HG03342 (cell line): ENCODE measurements at regions not wholly inside any gene's neighbourhood (a gene's known extent, or its start where the extent isn't known, plus 50 kb on each side); places are given as distances from the start of the nearest gene placed in this dataset.

Experiments
- ATAC-seq: cut with Tn5 transposase; IDR thresholded peaks from one replicate; pipeline ENCODE4 v1.9.1; 2021; ENCODE audit warnings: mild to moderate bottlenecking, moderate library complexity; ENCODE audit not compliant: unreplicated experiment

GRCh38 chr12:19572920-19573558 lies 133.7 kb downstream of the AEBP2 start:
- ATAC-seq, result peak; percentile 52

- ATAC-seq, result no peak
Observed at GRCh38 chr12:19573866-19574265, 134.6 kb downstream of the AEBP2 start.

- ATAC-seq, result no peak
Observed at GRCh38 chr12:19574601-19575000, 135.3 kb downstream of the AEBP2 start.

- no peak for ATAC-seq
Observed at GRCh38 chr12:19575337-19576243, 136.3 kb downstream of the AEBP2 start.

- ATAC-seq, result no peak
Observed at GRCh38 chr12:19576506-19577280, 137.4 kb downstream of the AEBP2 start.

- ATAC-seq, result no peak
Observed at GRCh38 chr12:19577281-19577530, 137.9 kb downstream of the AEBP2 start.

- ATAC-seq, result no peak
Observed at GRCh38 chr12:19584732-19585131, 145.4 kb downstream of the AEBP2 start.

GRCh38 chr12:19588951-19589350 lies 149.7 kb downstream of the AEBP2 start:
- no peak for ATAC-seq

DNA sequence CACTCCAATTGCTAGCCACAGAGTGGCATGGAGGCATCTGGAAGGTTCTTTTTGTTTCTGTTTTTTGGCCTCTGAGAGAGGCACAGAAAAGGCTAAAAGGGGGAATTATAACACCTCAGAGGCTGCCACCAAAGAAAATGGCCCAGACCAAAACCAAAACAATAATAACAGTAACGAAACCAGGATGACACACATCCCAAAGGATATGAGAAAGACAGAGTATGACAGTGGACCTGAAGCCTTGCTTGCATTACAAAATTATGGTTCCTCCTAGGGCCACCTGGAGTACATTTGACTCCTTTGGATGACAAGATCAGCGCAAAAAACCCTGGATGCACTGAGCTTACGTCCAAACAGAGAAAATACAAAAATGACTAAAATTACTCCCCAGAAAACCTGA lies 152.7 kb downstream of the AEBP2 start:
- no peak for ATAC-seq

- ATAC-seq, result no peak
Observed at GRCh38 chr12:19596434-19597166, 157.3 kb downstream of the AEBP2 start.

GRCh38 chr12:19597167-19598026 lies 158.1 kb downstream of the AEBP2 start:
- no peak for ATAC-seq

- no peak for ATAC-seq
Observed at GRCh38 chr12:19605720-19606119, 166.4 kb downstream of the AEBP2 start.

DNA sequence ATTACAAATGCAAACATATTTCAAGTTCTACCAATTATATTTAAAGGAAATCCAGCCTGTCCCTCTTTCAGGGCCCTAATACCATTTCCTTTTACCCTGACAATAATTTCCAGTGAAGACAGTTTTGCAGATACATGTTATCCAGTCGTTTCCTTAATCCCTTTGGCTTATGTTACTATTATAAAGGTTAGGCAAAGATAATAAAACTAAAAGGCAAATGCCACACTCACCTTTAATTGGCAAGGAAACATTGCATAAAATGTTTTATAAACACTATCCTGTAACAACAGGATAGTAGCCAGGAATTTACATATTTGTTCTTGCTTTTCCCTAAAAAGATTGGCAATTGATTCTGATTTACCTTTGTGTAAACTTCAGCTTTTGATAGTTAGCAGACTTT lies 168.7 kb downstream of the AEBP2 start:
- ATAC-seq, result no peak

GRCh38 chr12:19613051-19613535 lies 173.8 kb downstream of the AEBP2 start:
- no peak for ATAC-seq

- no peak for ATAC-seq
Observed at GRCh38 chr12:19614601-19615383, 175.5 kb downstream of the AEBP2 start.

DNA sequence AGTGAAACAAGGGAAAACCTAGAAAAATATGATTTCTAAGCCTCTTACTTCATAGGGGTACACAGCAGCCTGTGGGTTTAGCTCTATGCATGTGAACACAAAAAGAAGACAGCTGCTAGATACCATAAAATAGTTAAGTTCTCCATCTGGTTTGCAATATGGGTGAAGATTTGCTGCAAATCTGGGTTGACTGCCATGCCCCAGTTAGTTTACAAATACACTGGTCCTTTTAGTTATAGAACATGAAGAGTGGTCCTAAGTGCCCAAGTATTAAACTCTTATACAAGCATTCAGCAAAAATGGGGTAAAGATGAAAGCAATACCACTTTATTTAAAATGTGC lies 176.1 kb downstream of the AEBP2 start:
- no peak for ATAC-seq

DNA sequence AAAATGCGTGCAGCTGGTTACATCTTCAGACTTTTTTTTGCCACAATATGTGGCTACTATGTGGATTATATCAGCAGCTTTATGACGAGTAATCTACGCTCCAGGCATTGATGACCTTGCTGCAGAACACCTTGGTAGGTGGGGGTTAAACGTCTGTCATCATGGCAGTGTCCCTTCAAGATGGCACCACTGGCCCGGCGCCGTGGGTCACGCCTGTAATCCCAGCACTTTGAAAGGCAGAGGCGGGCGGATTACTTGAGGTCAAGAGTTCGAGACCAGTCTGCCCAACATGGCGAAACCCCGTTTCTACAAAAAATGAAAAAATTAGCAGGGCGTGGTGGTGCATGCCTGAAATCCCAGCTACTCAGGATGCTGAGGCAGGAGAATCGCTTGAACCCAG lies 177.5 kb downstream of the AEBP2 start:
- no peak for ATAC-seq

DNA sequence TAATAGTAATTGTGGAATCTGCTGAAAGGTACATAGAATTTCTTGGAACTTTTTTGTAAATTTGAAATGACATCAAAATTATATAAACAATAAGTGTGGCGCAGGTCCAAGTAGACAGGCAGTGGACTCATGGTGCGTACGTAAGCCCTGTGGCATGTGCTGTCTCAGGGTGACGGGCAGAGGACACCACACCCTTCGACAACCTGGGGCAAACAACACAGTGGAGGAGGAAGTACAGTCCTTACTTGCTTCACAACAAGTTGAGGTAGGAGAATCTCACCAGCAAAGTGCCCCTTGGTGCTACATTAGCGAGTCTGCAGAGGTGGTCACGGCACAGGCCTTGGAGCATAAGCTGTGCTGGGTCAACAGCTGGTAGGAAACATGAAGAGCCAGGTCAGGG lies 180.9 kb downstream of the AEBP2 start:
- ATAC-seq, result no peak

DNA sequence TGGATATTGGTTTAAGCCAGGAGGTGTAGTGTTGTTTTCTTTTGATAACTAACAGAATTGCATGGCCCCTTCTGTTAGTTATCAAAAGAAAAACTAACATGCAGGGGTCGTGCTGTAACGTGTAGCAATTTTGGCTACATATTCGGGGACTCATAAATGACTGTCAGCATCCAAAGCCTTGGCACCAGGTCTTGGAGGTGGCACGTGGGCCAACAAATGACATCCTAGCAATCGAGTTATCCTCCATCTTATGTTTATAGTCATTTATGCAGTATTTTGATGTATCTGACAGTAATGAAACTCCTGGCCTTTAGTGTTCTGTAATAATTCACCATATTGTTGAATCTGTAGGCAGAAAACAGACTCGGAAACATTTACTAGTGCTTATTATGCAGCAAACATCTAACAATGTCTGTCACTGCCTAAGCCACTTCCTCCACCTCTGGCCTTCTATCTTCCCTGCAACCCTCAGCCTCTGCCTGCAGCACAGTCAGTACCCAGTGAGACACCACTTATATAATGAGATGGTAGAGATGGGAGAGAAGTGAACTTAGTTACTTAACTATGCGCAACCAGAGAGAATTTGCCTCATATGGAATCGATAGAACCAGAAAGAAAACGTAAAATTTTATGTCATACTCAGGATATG lies 184.6 kb downstream of the AEBP2 start:
- ATAC-seq, result no peak
